HG03280 (cell line): ENCODE measurements at regions not wholly inside any gene's neighbourhood (a gene's known extent, or its start where the extent isn't known, plus 50 kb on each side); places are given as distances from the start of the nearest gene placed in this dataset.

Experiments used
- ATAC-seq: cut with Tn5 transposase; IDR thresholded peaks from one replicate; pipeline ENCODE4 v1.9.1; 2021; ENCODE audit warnings: mild to moderate bottlenecking, moderate library complexity; ENCODE audit not compliant: unreplicated experiment

DNA sequence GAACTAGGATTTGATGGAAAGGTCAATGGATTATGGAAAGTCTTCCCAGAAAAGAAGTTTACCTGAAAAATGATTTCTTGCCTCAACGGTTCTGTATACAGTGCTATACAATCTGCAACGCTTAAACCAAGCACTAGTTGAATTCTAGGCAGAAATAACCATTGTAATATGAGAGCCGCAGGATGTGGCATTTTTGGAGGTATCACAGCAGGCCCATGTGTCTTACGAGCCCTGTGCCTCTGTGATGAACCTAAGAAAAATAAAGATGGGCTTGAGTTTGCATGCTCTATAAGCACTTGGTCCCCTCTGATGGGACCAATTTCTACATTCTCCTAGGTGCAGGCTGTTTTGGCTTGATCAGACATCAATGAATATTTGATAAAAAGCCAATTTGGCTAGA lies 78.7 kb upstream of the RFC3 start:
- ATAC-seq: no peak

DNA sequence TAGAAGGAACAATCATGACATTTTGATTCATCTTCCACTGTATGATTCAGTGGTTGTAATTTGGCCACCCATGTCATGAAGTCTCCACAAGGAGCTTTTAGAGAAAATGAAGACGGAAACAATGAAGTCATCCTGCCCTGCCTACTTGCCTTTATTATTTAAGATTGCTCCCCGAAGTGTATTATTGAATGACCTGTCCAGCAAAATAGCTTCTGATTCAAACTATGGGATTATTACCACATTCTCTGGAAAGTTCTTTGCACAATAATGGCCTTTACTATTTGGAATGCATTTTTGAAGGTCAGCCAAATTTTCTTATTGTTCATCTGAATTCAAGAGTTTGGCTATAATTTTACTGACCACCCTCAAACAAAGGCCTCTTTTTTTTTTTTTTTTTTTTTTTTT lies 77.8 kb upstream of the RFC3 start:
- no peak for ATAC-seq

- ATAC-seq: no peak
Observed at GRCh38 chr13:33742321-33742720, 75.6 kb upstream of the RFC3 start.

DNA sequence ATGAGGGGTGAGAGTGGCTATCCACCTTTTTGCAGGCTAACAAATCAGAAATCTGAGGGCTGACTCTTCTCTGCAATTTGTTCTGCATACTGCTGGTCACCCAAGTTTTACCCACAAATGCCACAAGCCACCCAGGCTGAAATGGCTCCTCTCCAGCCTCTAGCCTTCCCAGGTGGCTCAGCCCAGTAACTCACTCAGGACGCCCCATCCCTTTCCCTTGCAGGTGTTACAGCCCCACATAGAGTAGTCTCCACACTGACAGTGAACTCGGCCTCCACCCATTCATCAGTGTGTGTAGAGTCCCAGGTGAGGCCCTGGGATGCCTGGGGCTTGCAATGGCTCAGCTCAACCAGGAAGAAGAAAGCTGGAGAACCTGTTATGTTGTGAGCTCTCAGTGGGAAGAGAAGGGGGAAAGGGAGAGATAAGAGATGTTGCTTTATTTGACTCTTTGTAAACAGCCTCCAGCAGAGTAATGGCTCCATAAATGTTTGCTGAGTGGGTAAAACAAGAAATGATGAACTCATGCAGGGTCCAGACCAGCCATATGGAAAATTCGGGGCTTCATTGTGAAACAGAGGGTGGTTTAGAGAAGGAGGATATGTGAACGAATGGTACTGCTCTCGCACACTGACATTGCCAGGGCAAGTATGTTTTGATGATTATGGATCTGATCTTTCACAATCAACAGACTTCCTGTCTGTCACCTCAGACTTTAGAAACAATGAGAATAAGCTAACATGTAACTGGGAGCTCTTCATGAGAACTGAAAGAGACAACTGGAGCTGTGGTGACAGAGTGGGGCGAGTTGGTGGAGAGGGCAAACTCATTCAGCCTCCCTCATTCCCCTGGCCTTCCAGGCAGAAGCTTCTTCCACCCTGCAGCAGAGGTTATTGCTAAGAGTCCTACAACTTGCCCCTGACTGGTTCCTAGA lies 74.2 kb upstream of the RFC3 start:
- ATAC-seq: peak; percentile 72

GRCh38 chr13:33744589-33745369 lies 73.2 kb upstream of the RFC3 start:
- ATAC-seq: no peak

GRCh38 chr13:33745370-33746324 lies 72.3 kb upstream of the RFC3 start:
- peak; percentile 59 for ATAC-seq

GRCh38 chr13:33746867-33747266 lies 71.1 kb upstream of the RFC3 start:
- ATAC-seq: no peak

- no peak for ATAC-seq
Observed at GRCh38 chr13:33751151-33751550, 66.8 kb upstream of the RFC3 start.

DNA sequence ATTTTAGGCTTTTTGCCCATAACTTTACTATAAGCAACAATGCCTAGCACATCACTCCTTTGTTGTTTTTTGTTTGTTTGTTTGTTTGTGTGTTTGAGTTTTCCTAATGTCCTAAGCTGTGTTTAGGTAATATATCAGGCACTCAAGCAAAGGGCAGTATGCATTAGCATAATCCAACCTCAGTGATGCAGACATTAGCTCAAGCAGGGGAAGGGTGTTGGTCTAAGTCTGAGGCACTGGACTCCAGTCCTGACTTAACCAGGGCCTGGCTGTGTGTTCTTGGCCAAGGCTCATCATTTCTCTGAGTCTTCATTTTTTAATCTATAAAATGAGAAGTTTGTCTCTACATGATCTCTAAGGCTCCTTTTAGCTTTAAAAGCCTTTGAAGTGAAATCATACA lies 65.9 kb upstream of the RFC3 start:
- ATAC-seq: no peak

DNA sequence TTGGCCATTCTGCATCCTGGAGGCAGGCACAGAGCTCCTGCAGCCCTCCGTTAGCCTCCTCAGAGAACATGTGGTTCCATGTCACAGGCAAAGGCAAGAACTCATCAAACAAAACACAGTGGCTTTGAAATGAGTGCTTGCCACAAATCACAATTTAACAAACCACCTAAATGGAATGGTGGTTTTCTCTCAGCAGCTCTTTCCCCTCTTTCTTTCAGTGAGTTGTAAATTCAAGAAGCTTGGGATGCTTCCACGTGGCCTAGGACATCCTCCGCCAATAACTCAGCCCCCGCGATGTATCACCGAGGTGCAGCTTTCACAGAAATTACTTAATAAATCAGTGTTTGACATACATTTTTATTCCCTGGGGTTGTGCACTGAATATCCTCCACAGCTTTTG lies 65.4 kb upstream of the RFC3 start:
- ATAC-seq: no peak

- ATAC-seq: no peak
Observed at GRCh38 chr13:33756929-33757328, 61.0 kb upstream of the RFC3 start.

DNA sequence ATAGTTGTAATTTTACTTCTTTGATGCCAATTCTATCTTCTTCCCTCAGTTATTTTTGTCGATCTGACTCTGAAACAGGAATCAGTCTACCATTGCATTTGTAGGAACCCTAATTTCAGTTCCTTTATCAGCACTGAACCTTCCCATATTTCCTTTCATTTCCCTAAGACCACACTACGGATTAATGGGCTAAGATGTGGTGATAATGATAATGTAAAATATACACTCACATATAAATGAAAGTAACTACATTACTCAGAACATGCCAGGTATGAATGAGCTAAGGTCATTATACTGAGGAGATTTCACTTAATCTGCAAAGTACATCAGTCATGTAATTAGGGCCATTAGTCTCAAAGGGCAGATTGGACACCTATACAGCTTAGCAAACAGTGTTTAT lies 60.2 kb upstream of the RFC3 start:
- peak; percentile 70 for ATAC-seq

DNA sequence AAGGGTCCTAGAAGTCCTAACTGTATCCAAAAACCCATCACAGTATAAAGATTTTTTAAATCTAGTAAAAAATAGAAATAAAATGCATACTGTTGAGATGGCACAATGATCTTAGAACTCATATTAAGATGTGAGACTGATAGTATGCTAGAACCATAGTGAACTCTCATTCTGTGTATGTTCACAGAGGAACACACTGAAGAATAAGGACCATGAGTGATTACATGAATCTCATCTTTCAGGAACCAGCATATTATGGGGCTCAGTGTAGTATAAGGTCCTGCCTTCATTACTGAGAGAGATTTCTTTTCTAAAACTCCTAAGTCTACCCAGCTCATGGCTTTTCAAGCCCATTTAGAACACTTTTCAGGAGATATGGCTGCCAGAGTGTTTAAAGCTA lies 59.8 kb upstream of the RFC3 start:
- ATAC-seq: peak; percentile 67

- no peak for ATAC-seq
Observed at GRCh38 chr13:33761740-33762139, 56.2 kb upstream of the RFC3 start.

- no peak for ATAC-seq
Observed at GRCh38 chr13:33763021-33763420, 54.9 kb upstream of the RFC3 start.

DNA sequence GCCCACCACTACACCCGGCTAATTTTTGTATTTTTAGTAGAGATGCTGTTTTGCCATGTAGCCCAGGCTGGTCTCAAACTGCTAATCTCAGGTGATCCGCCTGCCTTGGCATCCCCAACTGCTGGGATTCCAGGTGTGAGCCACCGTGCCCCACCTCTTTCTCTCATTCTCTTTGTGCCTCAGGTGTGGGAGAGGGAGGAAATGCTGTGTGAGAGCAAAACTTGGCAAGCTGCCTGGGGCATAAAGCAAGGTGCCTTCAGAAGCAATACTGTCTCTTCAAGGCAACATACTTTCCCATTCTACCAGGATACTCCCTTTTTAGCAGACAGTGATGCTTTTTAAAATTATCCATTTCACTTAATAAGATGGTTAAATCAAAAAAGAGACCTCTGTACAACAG lies 53.2 kb upstream of the RFC3 start:
- ATAC-seq: no peak

GRCh38 chr13:33766329-33767123 lies 51.4 kb upstream of the RFC3 start:
- no peak for ATAC-seq

DNA sequence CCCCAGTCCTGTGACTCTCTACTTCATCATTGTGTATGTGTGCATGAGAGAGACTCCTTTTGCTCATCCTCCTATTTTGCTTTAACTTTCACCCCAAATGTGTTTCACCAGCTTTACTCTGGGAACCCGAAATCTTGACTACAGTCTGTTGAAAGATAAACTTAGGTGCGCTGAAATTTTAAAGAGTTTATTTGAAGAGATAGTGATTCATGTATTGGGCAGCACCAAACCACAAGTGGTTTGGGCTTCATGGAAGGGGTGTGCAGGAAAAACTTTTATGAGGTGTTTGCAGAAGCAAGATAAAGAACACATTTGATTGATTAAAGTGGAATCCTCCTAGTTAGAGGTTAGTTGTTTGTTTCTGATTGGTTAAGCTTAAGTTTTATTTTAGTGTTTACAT lies 50.8 kb upstream of the RFC3 start:
- no peak for ATAC-seq
